ENCODE measurements at regions not wholly inside any gene's neighbourhood (a gene's known extent, or its start where the extent isn't known, plus 50 kb on each side); places are given as distances from the start of the nearest gene placed in this dataset.

- no peak for DNase-seq
Measured at GRCh38 chr4:119745351-119745750, 116.7 kb upstream of the PDE5A start.

- DNase-seq, result no peak
Measured at GRCh38 chr4:119744580-119744979, 116.0 kb upstream of the PDE5A start.

GRCh38 chr4:119743644-119744043 is 115.0 kb upstream of the PDE5A start:
- no peak for DNase-seq

GRCh38 chr4:119739796-119740195 is 111.2 kb upstream of the PDE5A start:
- no peak for DNase-seq

GRCh38 chr4:119738901-119739300 is 110.3 kb upstream of the PDE5A start:
- DNase-seq, result no peak

- no peak for DNase-seq
Measured at GRCh38 chr4:119736559-119736958, 108.0 kb upstream of the PDE5A start.

GRCh38 chr4:119735165-119735651 is 106.6 kb upstream of the PDE5A start:
- peak; percentile 97 for DNase-seq

- DNase-seq, result peak; percentile 67
Measured at GRCh38 chr4:119733431-119733830, 104.8 kb upstream of the PDE5A start.

- DNase-seq, result no peak
Measured at GRCh38 chr4:119731778-119732177, 103.2 kb upstream of the PDE5A start.

GRCh38 chr4:119731146-119731742 is 102.6 kb upstream of the PDE5A start:
- peak; percentile 30 for DNase-seq

GRCh38 chr4:119730671-119730950 is 102.0 kb upstream of the PDE5A start:
- no peak for DNase-seq

GRCh38 chr4:119729835-119730670 is 101.4 kb upstream of the PDE5A start:
- peak; percentile 97 for DNase-seq

- DNase-seq, result peak; percentile 66
Measured at GRCh38 chr4:119728692-119729593, 100.3 kb upstream of the PDE5A start.

GRCh38 chr4:119728185-119728584 is 99.6 kb upstream of the PDE5A start:
- no peak for DNase-seq

- peak; percentile 82 for DNase-seq
Measured at GRCh38 chr4:119726505-119726904, 97.9 kb upstream of the PDE5A start.

- DNase-seq, result peak; percentile 54
Measured at GRCh38 chr4:119725688-119726330, 97.2 kb upstream of the PDE5A start.

- DNase-seq, result no peak
Measured at GRCh38 chr4:119725011-119725410, 96.4 kb upstream of the PDE5A start.

- DNase-seq, result no peak
Measured at GRCh38 chr4:119722670-119723069, 94.1 kb upstream of the PDE5A start.

GRCh38 chr4:119721878-119722277 is 93.3 kb upstream of the PDE5A start:
- DNase-seq, result no peak

- no peak for DNase-seq
Measured at GRCh38 chr4:119715490-119716445, 87.2 kb upstream of the PDE5A start.

GRCh38 chr4:119709418-119709817 is 80.8 kb upstream of the PDE5A start:
- DNase-seq, result no peak

GRCh38 chr4:119707336-119707735 is 78.7 kb upstream of the PDE5A start:
- no peak for DNase-seq
